HG03159 (cell line): ENCODE measurements at regions not wholly inside any gene's neighbourhood (a gene's known extent, or its start where the extent isn't known, plus 50 kb on each side); places are given as distances from the start of the nearest gene placed in this dataset.

ENCODE experiments used
- ATAC-seq: cut with Tn5 transposase; IDR thresholded peaks from one replicate; pipeline ENCODE4 v1.9.1; 2021; ENCODE audit warnings: mild to moderate bottlenecking, moderate library complexity; ENCODE audit not compliant: unreplicated experiment

DNA sequence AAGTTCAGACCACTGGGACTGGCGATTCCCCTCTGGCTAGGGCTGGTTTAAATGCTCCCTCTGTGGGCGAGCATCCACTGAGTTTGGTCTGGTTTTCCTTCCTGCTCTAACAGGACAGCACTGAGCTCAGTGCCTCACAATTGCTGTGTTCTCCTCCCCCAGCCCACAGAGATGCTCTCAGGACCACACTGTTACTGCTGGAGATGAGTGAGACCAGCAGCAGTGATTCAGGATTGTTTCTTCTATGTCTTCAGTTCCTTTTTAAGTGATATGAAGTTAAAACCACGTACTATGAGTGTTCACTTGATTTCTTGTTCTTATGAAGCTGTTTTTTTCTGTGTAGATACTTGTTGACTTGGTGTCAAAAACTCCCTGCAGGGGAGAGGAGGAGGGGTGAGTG lies 180.4 kb upstream of the COL8A1 start:
- no peak for ATAC-seq

DNA sequence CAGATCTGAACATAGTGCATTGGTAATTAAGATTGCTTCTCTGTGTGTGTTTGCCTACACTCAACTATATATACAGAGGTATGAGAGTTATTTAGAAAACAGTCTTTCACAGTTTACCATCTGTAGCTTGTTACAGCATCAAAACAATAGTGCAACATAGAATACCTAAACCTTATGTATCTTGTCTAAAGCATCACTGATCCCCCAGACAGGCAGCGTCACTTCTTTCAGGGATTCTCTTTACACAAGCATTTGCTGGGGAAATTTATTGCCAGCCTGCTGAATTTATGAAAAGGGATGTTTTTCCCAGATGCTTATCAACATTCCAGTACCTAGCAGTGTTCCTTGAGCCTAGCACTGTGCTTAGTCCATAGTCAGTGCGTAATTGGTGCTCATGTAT lies 195.8 kb upstream of the COL8A1 start:
- ATAC-seq, result no peak

DNA sequence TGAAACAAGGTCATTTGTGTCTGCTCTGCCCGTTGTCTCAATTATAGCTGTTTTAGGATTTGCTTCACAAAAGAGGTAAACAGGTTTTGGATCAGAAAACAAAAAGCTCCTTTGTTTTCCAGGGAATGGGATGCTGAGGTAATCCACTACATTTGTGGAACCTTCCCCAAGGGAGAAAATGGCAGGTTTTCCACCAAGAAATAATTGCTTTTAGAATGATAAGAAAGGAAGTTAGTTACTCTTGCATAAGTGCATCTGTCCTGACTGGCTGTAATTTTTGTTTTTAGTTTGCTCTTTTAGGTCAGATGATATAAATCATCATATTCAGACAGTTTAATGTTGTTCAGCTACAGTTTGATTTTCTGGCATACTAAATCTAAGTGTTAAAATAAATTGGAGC lies 198.5 kb upstream of the COL8A1 start:
- no peak for ATAC-seq

DNA sequence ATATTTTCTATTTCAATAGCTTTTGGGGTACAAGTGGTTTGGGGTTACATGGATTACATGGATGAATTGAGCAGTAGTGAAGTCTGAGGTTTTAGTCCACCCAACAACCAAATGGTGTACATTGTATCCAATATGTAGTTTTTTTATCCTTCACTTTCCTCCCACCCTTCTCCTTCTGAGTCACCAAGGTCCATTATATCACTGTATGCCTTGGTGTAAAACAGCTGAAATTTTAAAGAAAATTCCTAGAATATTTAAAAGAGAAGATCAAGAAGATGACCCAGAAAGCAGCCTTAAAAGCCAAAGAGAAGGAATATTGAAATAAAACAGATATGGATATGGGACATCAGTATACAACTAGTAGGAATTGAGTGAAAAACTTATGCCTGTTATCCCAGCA lies 204.2 kb upstream of the COL8A1 start:
- no peak for ATAC-seq

DNA sequence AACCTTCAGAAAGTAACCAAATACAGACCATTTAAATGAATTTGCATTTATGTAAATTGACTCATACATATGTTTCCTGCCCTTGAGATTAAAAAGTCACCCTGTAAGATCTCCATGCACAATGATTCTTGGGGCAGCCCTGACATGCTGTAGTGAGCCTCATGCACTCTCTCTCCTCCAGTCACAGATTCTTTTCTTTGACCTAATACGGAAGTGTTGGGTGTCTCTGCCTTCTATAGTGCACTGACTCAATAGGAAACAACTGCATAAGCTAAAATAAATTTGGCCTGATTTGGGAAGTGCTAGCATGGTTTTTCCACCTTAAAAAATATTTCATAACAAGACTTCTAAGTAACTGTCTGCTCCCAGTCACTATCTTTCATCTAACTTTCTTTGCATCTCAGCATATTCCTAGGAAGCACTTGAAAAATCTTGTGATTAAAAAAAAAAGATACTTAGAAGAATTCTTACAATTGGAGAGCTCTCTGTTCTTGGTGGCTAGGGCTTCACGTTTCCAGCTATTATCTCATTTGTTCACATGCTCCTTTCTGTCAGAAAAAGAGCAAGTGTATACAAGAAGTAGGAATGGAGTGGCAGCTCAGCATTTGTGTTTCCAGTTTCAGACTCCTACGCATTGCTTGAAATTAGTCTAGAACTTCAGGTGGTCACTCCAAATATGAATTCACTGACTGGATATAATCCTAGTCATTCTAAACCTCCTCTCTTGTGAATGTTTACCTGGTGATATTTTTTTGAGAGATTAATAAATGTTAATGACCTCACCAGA lies 207.9 kb upstream of the COL8A1 start:
- no peak for ATAC-seq

DNA sequence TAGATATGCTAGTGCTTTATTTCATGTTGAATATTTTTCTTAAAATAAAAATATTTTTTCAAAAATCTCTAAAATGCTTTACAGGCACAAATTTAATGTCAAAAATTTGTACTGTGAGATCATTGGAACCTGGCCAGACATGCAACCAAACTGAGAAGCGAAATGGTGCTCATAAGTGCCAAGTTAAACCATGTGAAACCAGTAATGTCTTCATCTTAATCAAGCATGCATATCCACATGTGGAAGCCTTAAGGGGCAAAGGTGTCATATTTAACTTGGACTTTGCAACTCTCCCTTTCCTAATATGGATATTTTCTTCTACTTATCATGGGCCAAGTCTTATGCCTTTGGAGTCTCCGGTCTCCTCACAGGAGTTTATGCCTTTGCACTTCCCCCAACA lies 208.9 kb upstream of the COL8A1 start:
- no peak for ATAC-seq

DNA sequence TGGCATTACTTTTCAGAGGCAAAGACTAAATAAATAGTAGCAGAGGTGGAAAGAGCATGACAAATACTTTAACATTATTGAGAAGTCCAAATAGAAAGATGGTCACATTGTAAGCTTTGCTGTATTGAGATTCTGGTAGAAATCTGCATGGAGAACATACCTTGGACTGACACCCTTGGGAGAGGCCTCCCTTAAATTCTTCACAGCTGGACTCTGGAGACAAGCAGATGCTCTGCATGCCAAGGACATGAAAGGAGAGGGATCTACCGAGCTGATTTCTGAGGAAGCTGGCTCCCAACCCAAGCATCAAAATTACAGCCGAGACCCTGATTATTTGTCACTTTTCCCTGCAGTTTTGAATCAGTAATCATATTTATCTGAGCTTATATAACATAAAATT lies 212.5 kb upstream of the COL8A1 start:
- ATAC-seq, result no peak

DNA sequence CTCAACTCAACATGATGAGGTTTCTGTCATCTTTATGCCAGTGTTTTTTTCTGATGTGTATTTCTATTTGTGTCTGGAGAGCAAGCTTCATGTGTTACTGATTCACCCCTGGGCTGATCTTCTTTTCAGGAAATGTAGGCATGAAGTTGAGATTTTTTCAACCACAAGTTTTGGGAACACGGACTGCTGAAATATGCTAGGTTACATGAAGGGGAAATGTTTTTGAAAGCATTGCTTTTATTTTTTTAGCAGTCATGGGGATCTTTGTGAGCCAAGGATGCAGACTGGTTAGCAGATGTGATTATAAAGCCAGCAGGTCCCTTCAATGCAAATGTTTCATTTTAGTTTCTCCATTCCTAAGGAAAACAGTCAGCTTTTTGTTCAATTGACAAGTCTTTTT lies 219.3 kb upstream of the COL8A1 start:
- peak; percentile 0 for ATAC-seq

DNA sequence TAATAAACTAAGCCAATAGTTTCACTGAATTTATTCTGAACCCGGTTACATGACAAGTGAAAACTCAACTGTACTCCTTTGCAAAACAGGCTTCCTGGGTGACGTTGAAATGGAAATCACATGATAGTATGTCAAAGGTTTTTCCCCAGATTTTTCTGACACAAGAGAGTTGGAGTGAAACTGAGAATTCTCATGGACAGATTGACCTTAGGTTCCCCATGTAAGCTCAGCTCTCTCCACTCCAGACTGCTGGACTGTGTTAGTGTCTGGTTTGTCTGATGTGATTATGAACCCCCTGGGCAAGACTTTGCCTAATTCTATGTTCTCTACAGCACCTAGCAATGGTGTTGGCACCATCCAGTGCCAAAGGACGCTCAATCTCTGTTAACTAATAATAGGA lies 219.7 kb upstream of the COL8A1 start:
- ATAC-seq, result peak; percentile 63

DNA sequence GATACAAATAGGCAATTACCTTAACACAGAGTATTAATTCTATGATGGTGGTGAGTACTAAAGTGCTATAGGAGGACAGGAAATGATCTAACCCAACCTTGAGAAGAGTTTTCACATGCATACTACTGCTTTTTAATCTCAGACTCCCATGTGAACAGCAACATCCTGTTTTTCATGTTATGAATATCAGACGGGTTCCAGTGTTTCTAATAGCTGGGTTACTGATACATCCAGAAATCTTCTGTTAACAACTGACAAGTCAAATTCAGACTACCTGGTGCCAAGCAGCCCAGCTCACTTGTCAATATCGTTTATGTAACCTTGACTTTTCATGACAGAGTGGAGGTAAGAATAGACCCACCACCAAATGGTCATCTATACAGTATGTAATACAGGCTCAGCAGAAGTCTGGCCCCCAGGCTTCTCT lies 220.2 kb upstream of the COL8A1 start:
- ATAC-seq, result peak; percentile 81

DNA sequence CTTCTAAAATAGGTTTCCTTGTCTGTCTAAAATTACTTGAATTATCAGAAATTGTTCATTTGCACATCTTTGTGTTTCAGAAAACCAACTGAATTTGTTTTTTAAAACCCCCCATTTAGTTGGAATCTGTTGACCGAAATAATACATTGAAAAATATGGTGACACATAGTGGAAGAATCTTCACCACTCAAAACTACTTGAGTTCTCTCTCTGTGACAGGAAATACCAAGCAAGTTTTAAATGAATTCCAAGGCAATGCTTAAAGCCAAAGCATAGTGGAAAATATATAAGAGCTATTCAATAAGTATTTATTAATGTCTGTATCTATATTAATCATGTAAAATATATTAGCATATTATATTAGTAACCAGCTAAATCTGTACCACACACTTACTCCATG lies 224.9 kb upstream of the COL8A1 start:
- ATAC-seq, result no peak

DNA sequence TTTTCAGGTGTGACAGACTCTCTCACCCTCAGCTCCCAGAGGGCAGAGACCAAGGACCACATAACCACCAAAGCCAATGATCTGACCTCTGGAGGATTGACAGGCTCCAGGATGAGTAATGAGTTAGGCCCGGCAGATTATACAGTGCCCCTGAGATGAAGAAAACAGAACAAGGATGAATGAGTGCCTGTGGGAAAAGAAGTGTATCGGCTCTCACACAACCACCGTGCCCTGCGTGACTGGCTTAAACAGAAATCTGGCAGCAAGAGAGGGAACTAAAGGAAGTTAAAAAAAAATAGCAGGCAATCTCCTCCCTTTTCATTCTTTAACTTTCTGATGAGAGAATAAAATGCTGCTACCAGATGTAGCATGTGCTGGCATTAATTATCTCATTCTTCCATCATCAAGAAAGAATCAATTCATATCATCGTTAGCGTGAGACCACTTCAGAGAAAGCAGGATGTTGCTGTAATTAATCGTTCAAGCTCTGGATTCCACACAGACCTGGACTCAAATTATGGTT lies 227.5 kb upstream of the COL8A1 start:
- ATAC-seq, result no peak

DNA sequence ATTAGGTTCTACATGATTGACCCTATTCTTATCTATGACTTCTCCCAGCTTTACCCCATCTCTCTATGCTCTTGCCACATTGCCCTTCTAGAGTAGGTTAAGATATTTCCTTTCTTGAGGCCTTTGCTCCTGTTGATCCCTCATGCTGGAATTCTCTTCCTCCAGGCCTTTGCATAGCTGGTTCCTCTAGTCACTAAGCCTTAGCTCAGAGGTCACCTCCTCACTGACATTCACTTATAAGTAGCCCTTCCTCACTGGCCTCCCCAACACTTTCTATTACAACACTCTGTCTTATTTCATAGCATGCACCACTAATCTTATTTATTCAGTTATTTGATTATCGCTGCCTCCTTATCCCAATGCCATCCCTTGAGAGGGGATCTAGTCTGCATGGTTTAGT lies 228.4 kb upstream of the COL8A1 start:
- ATAC-seq, result no peak

DNA sequence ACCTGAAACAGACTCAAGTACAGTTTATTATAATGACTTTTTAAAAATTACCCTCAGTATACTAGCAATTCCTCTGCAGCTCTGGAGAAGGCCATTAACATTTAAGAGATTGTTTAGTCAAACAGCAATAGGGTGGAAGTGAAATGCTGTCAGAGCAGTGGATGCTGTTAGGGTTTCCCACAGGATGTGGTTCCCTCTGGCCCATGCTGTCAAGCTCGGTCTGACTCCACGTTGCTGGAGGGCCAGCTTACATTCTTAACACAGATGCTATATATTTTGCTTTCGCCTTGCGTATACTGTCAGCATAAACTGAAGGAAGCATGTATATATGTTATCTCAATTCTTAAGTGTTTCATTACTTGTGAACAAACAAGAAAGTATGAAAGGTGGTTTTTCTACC lies 231.1 kb upstream of the COL8A1 start:
- peak; percentile 63 for ATAC-seq

DNA sequence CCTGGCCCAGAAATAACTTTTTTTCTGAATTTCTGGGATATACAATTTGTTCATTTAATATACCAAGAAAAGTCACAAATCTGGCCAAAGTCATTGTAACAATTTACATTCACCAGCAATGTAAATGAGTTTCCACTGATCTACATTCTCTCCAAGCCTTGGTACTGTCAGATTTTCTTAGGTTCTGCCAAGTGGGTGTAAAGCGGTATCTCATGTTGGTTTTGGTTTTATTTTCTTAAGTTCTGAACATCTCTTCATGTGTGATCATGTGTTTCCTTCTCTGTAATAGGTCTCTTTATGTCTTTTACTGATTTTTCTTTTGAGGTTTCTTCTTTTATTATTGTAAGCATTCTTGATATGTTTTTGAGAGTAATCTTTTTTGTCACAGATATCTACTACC lies 235.6 kb upstream of the COL8A1 start:
- no peak for ATAC-seq

DNA sequence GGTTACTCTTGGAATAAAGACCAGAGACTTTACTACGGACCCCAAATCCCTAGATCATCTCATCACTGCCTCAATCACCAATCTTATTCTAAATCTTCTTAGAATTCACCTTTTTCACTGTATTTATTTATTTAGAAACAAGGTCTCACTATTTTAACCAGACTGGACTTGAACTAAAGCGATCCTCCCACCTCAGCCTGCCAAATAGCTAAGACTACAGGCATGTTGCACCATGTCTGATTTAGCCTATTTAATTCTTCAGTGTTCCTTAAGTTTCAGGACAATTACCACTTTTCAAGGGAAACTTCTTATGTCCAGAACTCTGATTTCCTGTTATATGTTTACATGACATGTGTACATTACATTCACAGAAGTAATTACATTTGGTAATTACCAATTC lies 238.0 kb upstream of the COL8A1 start:
- no peak for ATAC-seq

DNA sequence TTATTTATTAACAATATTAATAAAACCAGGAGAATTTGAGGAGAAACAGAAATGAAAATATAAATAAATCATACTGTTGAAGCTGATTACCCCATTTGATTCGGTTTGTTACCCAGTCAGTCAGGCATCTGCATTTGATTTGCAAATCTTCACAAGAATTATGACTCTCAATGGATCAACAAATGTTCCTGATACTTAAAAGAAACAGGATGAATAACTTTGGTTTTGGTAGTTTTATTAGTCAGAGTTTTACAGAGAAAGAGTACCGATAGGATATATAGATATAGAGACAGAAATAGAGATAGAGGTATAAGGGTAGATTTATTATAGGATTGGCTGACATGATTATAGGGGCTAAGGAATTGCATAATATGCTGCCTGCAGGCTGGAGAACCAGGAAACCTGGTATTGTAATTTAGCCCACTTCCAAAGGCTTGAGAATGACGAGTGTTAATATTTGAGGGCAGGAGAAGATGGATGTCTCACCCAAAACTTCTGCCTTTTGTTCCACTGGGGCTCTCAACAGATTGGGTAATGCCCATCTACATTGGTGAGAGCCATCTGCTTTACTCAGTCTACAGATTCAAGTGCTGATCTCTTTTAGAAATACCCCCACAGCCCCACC lies 241.6 kb upstream of the COL8A1 start:
- ATAC-seq, result no peak

DNA sequence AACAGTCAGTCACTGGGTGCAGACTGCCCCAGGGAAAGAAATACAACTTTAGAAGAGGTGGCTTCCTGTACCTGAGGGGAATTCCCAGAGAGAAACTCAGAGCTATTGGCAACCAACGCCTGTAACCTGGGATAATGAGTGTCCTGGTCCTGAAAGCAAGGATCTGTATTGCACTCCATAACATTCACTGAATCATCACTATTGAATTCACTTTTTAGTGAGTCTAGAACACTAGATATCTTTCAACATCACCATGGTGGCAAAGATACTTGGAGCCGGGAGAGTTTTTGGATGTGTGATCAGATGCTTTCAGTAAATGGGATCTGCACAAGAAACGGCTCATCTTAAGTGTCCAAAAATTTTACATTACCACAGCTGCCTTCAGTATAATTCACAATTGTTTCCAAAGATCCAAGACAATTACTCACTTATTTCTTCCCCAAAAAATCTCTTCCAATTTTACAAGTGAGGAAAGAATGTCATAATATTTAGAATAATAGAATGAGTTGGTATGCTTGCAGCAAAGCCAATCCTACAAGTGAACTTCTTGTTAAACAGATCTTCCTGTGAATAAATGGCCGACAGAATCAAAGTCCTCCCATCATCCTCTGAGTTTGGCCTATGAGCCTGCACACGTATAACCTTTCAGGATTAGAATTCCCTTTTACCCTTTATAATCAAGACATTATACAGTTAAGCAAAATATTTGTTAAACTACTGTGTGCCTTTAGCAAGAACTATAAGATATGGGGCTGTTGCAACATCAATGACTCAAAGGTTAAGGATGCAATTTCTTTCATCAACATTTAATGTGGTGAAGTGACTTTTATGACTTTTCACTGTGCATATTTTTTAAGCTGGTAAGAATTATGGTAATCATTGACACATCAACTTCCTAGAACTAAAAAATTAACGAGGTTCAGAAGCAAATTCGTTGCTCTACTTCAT lies 243.3 kb upstream of the COL8A1 start:
- ATAC-seq, result no peak

DNA sequence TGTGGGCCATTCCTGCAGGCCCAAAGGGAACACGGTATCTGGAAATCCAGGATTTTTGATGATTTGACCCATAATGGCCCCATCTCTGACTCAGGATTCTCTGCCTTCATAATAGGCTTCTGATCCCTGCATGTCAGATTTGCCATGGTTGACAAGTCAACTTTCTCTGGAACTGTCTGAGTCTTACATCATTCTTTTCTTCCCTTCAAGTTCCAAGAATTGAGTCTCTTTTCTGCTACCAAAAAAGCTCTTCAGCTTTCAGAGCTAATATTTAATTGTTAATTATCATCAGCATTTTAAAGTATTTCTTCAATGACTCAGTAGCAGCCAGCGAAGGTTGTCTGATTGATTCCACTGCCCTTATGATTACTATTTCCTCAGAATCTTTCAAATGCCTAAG lies 244.4 kb upstream of the COL8A1 start:
- no peak for ATAC-seq

DNA sequence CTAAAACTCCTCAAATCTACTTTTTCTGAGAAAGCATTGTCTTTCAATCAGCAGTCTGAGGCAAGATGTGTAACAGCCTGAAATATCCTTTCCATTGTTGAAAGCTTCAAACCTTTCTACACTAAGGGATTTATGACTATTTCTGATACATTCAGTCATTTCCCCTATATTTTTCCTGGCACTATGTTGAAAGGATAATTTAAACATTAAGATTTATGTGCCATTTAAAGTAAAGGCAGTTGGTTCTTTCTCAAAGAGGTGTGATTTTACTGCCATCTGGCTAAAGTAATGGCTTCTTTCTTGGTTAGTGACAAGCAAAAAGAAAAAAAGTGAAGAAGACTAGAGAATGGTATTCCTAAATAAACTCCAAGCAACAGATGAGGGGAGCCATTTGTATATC lies 249.6 kb upstream of the COL8A1 start:
- ATAC-seq, result no peak

DNA sequence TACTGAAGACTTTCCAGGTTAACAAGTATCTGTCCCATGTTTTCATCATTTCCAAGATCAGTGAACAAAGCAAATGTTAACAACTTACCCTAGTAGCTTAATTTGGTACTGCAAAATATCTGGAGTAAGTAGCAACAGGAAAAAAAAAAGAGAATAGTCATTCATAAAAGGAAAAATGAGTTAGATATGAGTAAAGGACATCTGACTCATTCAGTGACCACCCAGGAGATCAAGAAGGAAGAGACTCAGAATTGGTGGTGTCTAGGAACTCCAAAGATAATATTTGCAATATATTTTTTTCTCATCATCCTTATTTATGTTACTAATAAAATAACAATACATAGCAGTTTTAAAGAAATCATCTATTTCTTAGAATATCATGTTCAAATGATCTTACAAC lies 253.8 kb upstream of the COL8A1 start:
- no peak for ATAC-seq
